ENCODE measurements at regions not wholly inside any gene's neighbourhood (a gene's known extent, or its start where the extent isn't known, plus 50 kb on each side); places are given as distances from the start of the nearest gene placed in this dataset.

- H3K18ac ChIP-seq (ENCODE audit: low read depth, low read length) = no peak overlapping the region
- no peak overlapping the region for H2AFZ ChIP-seq (replicated peaks; ENCODE audit: low read length, poor library complexity)
- peaks cover 13% of the 10 kb centered on the region for H3K9me3 ChIP-seq (ENCODE audit: control insufficient read depth, insufficient read depth, low read length)
- no peaks in the 10 kb centered on the region for H3K79me1 ChIP-seq (ENCODE audit: low read depth in 1 of 2, low read length in 2 of 2)
- TF ChIP-seq MXI1 (IDR thresholded peaks at IDR 0.05; ENCODE audit: borderline replicate concordance, low read depth, low read length) = no peak
- TF ChIP-seq RAD21 (IDR thresholded peaks at IDR 0.05; ENCODE audit: low read length) = no peak
- no peak for TF ChIP-seq CHD1 (IDR thresholded peaks at IDR 0.05; ENCODE audit: low read depth, low read length)
- TF ChIP-seq RFX5 (IDR thresholded peaks at IDR 0.05; ENCODE audit: low read depth, low read length) = no peak
- no peak for TF ChIP-seq MAFK (IDR thresholded peaks at IDR 0.05; ENCODE audit: low read depth, low read length)
- TF ChIP-seq, protein P1, sequence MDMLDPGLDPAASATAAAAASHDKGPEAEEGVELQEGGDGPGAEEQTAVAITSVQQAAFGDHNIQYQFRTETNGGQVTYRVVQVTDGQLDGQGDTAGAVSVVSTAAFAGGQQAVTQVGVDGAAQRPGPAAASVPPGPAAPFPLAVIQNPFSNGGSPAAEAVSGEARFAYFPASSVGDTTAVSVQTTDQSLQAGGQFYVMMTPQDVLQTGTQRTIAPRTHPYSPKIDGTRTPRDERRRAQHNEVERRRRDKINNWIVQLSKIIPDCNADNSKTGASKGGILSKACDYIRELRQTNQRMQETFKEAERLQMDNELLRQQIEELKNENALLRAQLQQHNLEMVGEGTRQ (IDR thresholded peaks at IDR 0.05; ENCODE audit: low read depth, low read length) = no peak
- no peak for TF ChIP-seq CTCF (conservative IDR thresholded peaks at IDR 0.05; ENCODE audit: low read depth, low read length)
- intact Hi-C loops (cut with micrococcal nuclease) (no loop called here), in situ Hi-C loops (cut with MboI; ENCODE audit: low sequenced_read_pairs) (no loop called here), dilution Hi-C loops (cut with HindIII; ENCODE audit: low sequenced_read_pairs, unreplicated experiment) (no loop called here)
- H4K5ac ChIP-seq (ENCODE audit: low read depth, low read length) = no peak overlapping the region
- H3K56ac ChIP-seq (ENCODE audit: extremely low read depth, insufficient read depth, low read length) = no peak overlapping the region
- H2BK20ac ChIP-seq (ENCODE audit: low read depth, low read length) = no peak overlapping the region
- H2BK120ac ChIP-seq (ENCODE audit: low read depth, low read length) = no peak overlapping the region
- H3K27ac ChIP-seq (ENCODE audit: insufficient read depth, low read length) = no peak overlapping the region
- H3K23ac ChIP-seq (ENCODE audit: low read depth, low read length) = no peak overlapping the region
- DNase-seq (no peak), ATAC-seq (ENCODE audit: low read depth) (no peak)
- H3K4me1 ChIP-seq (ENCODE audit: control insufficient read depth, insufficient read depth, low read length) = no peaks in the 10 kb centered on the region
- H3K4me2 ChIP-seq (ENCODE audit: low read depth, low read length) = no peak overlapping the region
- ChIA-PET POLR2A (ENCODE audit: unreplicated experiment) (no interaction called here), CTCF (no interaction called here)
- no peak overlapping the region for H2BK15ac ChIP-seq (ENCODE audit: low read depth, low read length)
- H4K91ac ChIP-seq (ENCODE audit: insufficient read depth, low read depth, low read length) = no peak overlapping the region
- no peak overlapping the region for H2AK9ac ChIP-seq (replicated peaks; ENCODE audit: low read depth, low read length, poor library complexity)
- H2BK5ac ChIP-seq (ENCODE audit: low read depth, low read length, poor library complexity, severe bottlenecking) = no peak overlapping the region
- no peak overlapping the region for H2AK5ac ChIP-seq (ENCODE audit: low read depth, low read length)
- H3K27me3 ChIP-seq (ENCODE audit: control insufficient read depth, insufficient read depth, low read length) = no peaks in the 10 kb centered on the region
- no peak overlapping the region for H3K4me3 ChIP-seq (ENCODE audit: insufficient read depth, low read depth, low read length)
- H3K9me1 ChIP-seq (ENCODE audit: insufficient read depth, low read length) = no peaks in the 10 kb centered on the region
- no peaks in the 10 kb centered on the region for H4K20me1 ChIP-seq (ENCODE audit: insufficient read depth, low read length)
- no peak overlapping the region for H3K14ac ChIP-seq (replicated peaks; ENCODE audit: low read depth, low read length)
- no peak overlapping the region for H3K9ac ChIP-seq (ENCODE audit: low read depth, low read length)
- H3K4ac ChIP-seq (ENCODE audit: low read depth, low read length) = no peak overlapping the region
- BruUV-seq (replicated peaks) = no TSS peak
- no CpG with 5 or more reads among the region's 8 CpGs for whole genome bisulfite sequencing, 2 experiments (ENCODE audit: extremely low coverage in 2 of 2, insufficient read length in 1 of 2)
- no peak overlapping the region for H4K8ac ChIP-seq (ENCODE audit: low read depth in 2 of 2, low read length in 2 of 2)
- no peaks in the 10 kb centered on the region for H3K36me3 ChIP-seq (ENCODE audit: control insufficient read depth, insufficient read depth, low read length)
These were observed 497.1 kb upstream of the KLHL29 start for GRCh38 chr2:22887845-22888244.

All from IMR-90 (cell line).